SK-N-MC (cell line): ENCODE measurements at regions not wholly inside any gene's neighbourhood (a gene's known extent, or its start where the extent isn't known, plus 50 kb on each side); places are given as distances from the start of the nearest gene placed in this dataset.

Source experiments
- DNase-seq: peaks from one replicate; pipeline ENCODE4 v3.0.0-alpha.2; 2011; ENCODE audit warnings: low read depth, low spot score
- H3K27ac ChIP-seq: fragments of 200-600 bp; sonication (generic); 2 replicates; pipeline ENCODE4 v1.5.1; 2016; ENCODE audit warnings: mixed run types
- H3K36me3 ChIP-seq: fragments of 200-600 bp; sonication (generic); 2 replicates; pipeline ENCODE4 v1.6.1; 2017; ENCODE audit warnings: antibody characterized with exemption, low read length, mixed read lengths; ENCODE audit not compliant: insufficient read depth
- H3K4me3 ChIP-seq: fragments of 200-600 bp; sonication (generic); 2 replicates; pipeline ENCODE4 v1.5.1; 2016
- H3K9ac ChIP-seq: fragments of 200-600 bp; sonication (generic); 2 replicates; pipeline ENCODE4 v1.8.0; 2017; ENCODE audit warnings: mixed run types, mixed read lengths; ENCODE audit not compliant: insufficient read length
- H3K9me3 ChIP-seq: fragments of 200-600 bp; sonication (generic); 2 replicates; pipeline ENCODE4 v1.6.1; 2017; ENCODE audit warnings: low read depth, mild to moderate bottlenecking, antibody characterized with exemption, low read length, moderate library complexity, mixed read lengths
- EZH2 ChIP-seq: fragments of 200-600 bp; sonication (generic); IDR thresholded peaks from one replicate; pipeline ENCODE4 v1.6.1; 2017; ENCODE audit warnings: antibody characterized with exemption
- FOXP2 ChIP-seq: optimal IDR thresholded peaks from 2 replicates; pipeline ENCODE3; 2011; ENCODE audit warnings: mild to moderate bottlenecking, moderate library complexity; ENCODE audit not compliant: insufficient read depth; ENCODE audit errors: extremely low read length, control extremely low read depth
- POLR2AphosphoS5 ChIP-seq: IDR thresholded peaks from 2 replicates; pipeline ENCODE4 v1.6.1; 2012; ENCODE audit warnings: mild to moderate bottlenecking, low read depth, low read length, borderline replicate concordance

GRCh38 chr12:13707829-13708228 lies 273.6 kb downstream of the GRIN2B start:
- H3K4me3 ChIP-seq, result no peak overlapping the region
- H3K9ac ChIP-seq, result no peak overlapping the region
- H3K36me3 ChIP-seq, result no peaks in the 10 kb centered on the region
- H3K9me3 ChIP-seq, result no peaks in the 10 kb centered on the region
- H3K27ac ChIP-seq, result no peak overlapping the region
- TF ChIP-seq POLR2AphosphoS5 (no peak), FOXP2 (no peak), EZH2 (no peak)
- no peak for DNase-seq

DNA sequence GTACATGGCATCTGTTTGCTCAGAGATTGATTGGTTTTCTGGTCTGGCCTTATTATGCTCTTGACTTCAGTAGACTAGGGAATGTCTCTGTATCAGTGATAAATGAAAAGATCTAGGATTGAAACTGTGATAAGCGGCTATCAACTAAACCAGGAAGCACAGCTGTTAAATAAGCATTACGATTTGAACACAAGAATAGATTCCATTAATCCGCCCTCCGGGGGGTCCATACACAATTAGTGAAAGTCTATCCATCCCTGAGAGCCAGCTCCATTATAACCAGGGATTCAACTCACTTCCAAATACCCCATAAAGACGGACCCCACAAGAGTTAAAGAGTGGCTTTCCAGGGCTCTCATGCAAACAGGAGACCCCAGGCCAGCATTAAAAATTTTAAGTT lies 279.0 kb downstream of the GRIN2B start:
- no peak for DNase-seq
- Histone ChIP-seq H3K4me3 (no peak overlapping the region), H3K9ac (no peak overlapping the region), H3K27ac (no peak overlapping the region), H3K36me3 (no peaks in the 10 kb centered on the region), H3K9me3 (no peaks in the 10 kb centered on the region)
- TF ChIP-seq EZH2 (no peak), FOXP2 (no peak), POLR2AphosphoS5 (no peak)

DNA sequence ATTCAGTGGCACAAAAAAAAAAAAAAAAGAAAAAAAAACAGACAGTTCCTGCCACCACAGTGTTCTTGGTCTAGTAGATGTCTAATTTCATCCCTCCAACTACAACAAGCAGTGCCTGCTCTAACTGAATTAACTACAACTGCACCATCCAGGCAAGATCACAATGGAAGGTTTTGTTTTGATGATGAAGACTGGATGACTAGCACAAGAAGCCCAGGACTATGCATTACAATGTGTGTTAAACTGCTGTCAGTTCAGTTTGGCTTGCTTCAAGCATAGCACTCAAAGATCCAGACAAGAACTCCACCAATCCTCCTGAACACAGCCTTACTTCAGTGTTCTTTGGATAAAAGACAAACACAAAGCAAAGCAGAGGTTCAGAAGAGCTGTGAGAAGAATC lies 279.9 kb downstream of the GRIN2B start:
- H3K9ac ChIP-seq, result no peak overlapping the region
- no peaks in the 10 kb centered on the region for H3K9me3 ChIP-seq
- no peak for DNase-seq
- H3K4me3 ChIP-seq, result no peak overlapping the region
- no peak for TF ChIP-seq FOXP2
- no peak for TF ChIP-seq POLR2AphosphoS5
- TF ChIP-seq EZH2, result no peak
- H3K36me3 ChIP-seq, result no peaks in the 10 kb centered on the region
- no peak overlapping the region for H3K27ac ChIP-seq

GRCh38 chr12:13697973-13698372 lies 283.4 kb downstream of the GRIN2B start:
- TF ChIP-seq FOXP2 (no peak), POLR2AphosphoS5 (no peak), EZH2 (no peak)
- Histone ChIP-seq H3K9me3 (no peaks in the 10 kb centered on the region), H3K36me3 (no peaks in the 10 kb centered on the region), H3K27ac (no peak overlapping the region), H3K4me3 (no peak overlapping the region), H3K9ac (no peak overlapping the region)
- DNase-seq, result no peak

DNA sequence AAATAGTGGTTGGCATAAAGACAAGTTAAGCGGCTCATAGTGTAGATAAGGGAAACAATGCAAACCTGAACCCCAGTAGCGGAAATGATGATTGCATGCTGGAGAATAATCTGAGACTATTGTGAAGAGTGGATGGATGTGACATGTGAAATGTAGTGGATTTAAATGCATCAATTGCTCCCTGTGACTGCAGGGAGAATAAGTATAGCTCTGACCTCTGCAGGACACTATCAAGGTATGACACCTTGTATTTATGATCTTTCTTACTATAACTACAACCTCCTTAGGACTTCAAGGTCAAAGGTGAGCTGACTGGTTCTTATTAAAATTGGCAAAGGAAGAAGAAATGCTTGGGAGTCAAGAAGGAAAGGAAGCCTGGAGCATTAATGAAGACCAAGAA lies 285.6 kb downstream of the GRIN2B start:
- TF ChIP-seq EZH2 (no peak), POLR2AphosphoS5 (no peak), FOXP2 (no peak)

GRCh38 chr12:13692332-13692731 lies 289.1 kb downstream of the GRIN2B start:
- H3K27ac ChIP-seq, result no peak overlapping the region
- DNase-seq, result no peak

More for the DNA sequence above, 285.6 kb downstream of the GRIN2B start:
- no peak for DNase-seq
- Histone ChIP-seq H3K36me3 (no peaks in the 10 kb centered on the region), H3K27ac (no peak overlapping the region), H3K4me3 (no peak overlapping the region), H3K9ac (no peak overlapping the region), H3K9me3 (no peaks in the 10 kb centered on the region)

DNA sequence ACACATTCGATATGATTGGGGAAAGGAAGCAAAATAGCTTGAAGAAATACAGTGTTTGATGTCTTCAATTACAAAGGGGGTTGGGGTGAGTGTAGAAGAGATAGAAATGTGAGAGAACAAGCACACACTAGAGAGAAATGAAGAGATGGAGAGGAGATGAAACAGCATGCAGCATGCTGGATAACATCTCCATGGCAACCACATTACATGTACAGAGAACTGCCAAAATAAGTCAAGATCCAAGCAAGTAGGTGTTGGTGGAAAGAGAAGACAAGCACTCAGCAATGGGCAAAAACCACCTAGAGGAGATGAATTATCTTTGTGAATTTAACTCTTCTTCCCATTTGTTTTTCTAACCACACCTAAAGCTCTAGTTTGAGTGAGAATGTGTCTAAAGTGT lies 289.8 kb downstream of the GRIN2B start:
- no peaks in the 10 kb centered on the region for H3K36me3 ChIP-seq
- H3K4me3 ChIP-seq, result no peak overlapping the region
- H3K27ac ChIP-seq, result no peak overlapping the region
- H3K9me3 ChIP-seq, result no peaks in the 10 kb centered on the region
- DNase-seq, result no peak
- no peak overlapping the region for H3K9ac ChIP-seq
- TF ChIP-seq POLR2AphosphoS5, result no peak
- TF ChIP-seq FOXP2, result no peak
- no peak for TF ChIP-seq EZH2

More at GRCh38 chr12:13692332-13692731, 289.1 kb downstream of the GRIN2B start:
- H3K9me3 ChIP-seq, result no peaks in the 10 kb centered on the region
- H3K4me3 ChIP-seq, result no peak overlapping the region
- TF ChIP-seq EZH2 (no peak), FOXP2 (no peak), POLR2AphosphoS5 (no peak)
- H3K9ac ChIP-seq, result no peak overlapping the region
- no peaks in the 10 kb centered on the region for H3K36me3 ChIP-seq

DNA sequence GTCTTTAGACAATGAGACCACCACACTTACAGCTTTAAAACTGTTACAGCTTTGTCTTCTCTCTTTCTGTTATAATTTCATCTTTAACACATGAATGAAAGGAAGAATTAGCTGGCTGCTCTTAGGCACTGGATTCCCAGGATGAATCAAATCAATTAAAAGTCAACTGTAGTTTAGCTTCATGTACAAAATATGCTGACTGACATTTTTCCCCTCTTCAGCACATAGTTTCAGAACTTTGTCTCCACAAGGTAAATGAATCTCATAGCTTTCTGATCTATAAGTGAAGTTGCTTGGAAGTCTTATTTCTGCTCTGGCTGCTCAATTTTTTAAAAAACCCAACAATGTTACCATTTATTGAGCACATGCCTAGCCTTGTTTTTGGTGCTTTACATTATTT lies 293.8 kb downstream of the GRIN2B start:
- no peak overlapping the region for H3K9ac ChIP-seq
- no peak overlapping the region for H3K4me3 ChIP-seq
- TF ChIP-seq FOXP2 (no peak), POLR2AphosphoS5 (no peak)
- no peaks in the 10 kb centered on the region for H3K9me3 ChIP-seq
- no peak overlapping the region for H3K27ac ChIP-seq
- DNase-seq, result no peak
- H3K36me3 ChIP-seq, result no peaks in the 10 kb centered on the region

DNA sequence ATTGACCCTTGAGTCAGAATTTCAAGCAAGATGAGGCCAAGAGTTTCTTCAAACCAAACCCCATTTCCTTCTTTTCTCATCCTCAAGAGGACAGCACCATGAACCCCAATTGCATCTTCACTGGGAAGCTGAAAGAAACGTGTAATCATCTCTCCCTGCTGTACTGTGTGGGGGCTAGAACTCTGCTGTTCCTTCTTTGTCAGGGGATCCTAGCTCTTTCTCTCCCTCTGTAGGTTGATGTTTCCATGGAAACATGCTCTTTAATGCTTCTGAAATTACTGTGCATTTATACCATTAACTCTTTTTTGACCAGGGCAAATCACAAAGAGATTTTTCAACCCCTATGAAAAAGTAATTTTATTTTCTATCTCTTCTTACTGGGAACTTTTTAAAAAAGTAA lies 295.1 kb downstream of the GRIN2B start:
- Histone ChIP-seq H3K9ac (no peak overlapping the region), H3K9me3 (no peaks in the 10 kb centered on the region), H3K27ac (no peak overlapping the region), H3K36me3 (no peaks in the 10 kb centered on the region), H3K4me3 (no peak overlapping the region)
- TF ChIP-seq POLR2AphosphoS5 (no peak), FOXP2 (no peak), EZH2 (no peak)
- no peak for DNase-seq

DNA sequence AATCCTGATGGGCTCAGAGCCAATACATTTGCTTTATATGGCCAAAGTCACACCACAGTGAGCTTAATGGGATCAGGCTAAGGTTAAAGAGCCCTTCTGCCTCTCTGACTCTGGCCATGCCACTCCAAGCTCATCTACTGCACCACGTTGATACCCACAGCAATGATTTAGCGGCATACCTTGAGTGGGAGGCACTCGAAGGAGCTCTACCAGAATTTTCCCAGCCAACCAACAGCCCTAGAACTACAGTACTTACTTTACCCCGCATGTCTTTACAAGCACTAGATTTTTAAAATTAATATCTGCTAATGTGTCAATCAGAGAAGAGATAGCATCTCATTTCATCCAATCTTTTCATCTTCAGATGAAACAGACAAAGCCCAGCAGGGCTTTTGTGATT lies 300.5 kb downstream of the GRIN2B start:
- TF ChIP-seq FOXP2 (no peak), EZH2 (no peak), POLR2AphosphoS5 (no peak)
- no peak overlapping the region for H3K4me3 ChIP-seq
- no peak for DNase-seq
- no peaks in the 10 kb centered on the region for H3K36me3 ChIP-seq
- no peaks in the 10 kb centered on the region for H3K9me3 ChIP-seq
- H3K27ac ChIP-seq, result no peak overlapping the region
- H3K9ac ChIP-seq, result no peak overlapping the region
